ENCODE measurements at regions not wholly inside any gene's neighbourhood (a gene's known extent, or its start where the extent isn't known, plus 50 kb on each side); places are given as distances from the start of the nearest gene placed in this dataset.

DNA sequence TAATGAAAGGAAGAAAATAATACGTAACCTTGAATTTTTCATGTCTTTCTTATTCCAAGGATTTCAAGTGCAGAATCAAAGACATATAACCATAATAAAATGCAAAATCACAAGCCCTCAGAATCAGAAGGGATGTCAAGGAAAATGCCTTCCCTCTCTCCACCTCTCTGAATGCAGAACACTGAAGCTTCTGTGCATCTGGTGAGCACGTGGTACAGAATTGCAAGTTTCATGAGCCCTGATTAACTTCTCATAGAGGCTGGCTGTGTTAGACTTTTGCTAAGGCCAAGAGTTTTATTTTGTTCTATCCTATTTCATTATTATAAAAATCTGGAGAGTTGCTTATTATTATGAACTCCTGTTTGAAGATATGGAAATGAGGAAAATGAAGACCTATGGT is 533.7 kb upstream of the POM121L12 start:
- POLR2A ChIA-PET = no interaction called here
- H3K36me3 Mint-ChIP-seq = no peaks in the 10 kb centered on the region
- Histone ChIP-seq H3K27me3 (ENCODE audit: control insufficient read depth in 2 of 2, insufficient read depth in 2 of 2, low read length in 2 of 2) (no peaks in the 10 kb centered on the region), H3K27ac (ENCODE audit: low read depth, low read length) (no peak overlapping the region), H3K36me3 (ENCODE audit: control insufficient read depth in 2 of 3, insufficient read depth in 3 of 3, low read length in 3 of 3) (no peaks in the 10 kb centered on the region), H3K9me3 (ENCODE audit: control insufficient read depth in 2 of 3, low read length in 3 of 3) (no peaks in the 10 kb centered on the region), H3K4me1 (ENCODE audit: control insufficient read depth in 2 of 2, insufficient read depth in 2 of 2, low read length in 2 of 2) (no peaks in the 10 kb centered on the region), H3K4me3 (ENCODE audit: low read length) (no peak overlapping the region)
- peaks cover 0 to 11% (median 0%) of the 10 kb centered on the region in 11 donors for H3K9me3 Mint-ChIP-seq
- no peak overlapping the region for H3K4me3 Mint-ChIP-seq
- H3K27me3 Mint-ChIP-seq = no peaks in the 10 kb centered on the region
- H3K27ac Mint-ChIP-seq = no peak overlapping the region
- H3K4me1 Mint-ChIP-seq = no peaks in the 10 kb centered on the region
- ATAC-seq (no peak), DNase-seq (no peak)
- CTCF ChIA-PET = no interaction called here
- intact Hi-C loops (cut with micrococcal nuclease) = no loop called here

DNA sequence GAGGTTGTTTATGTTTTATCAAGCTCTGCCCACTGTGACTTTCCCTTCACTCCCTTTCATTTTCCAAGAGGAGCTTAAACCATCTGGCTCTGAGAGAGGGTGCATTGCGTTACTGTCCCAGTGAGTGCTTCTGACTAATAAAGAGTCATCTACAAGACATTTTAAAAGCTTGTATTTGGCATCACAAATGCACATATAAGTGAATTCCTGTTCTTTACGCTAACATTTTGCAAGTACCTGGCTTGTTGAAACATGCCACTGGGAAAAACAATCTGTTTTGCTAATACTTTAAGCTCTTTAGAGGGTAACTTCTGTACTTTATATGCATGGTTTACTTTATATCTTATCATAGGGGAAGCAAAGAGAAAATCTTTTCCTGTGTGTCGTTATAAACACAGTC is 534.6 kb upstream of the POM121L12 start:
- no peaks in the 10 kb centered on the region for H3K9me3 ChIP-seq (ENCODE audit: control insufficient read depth in 2 of 3, low read length in 3 of 3)
- H3K36me3 Mint-ChIP-seq = no peaks in the 10 kb centered on the region
- POLR2A ChIA-PET = no interaction called here
- H3K9me3 Mint-ChIP-seq = peaks cover 0 to 5% (median 0%) of the 10 kb centered on the region in 11 donors
- no peak overlapping the region for H3K4me3 Mint-ChIP-seq
- H3K36me3 ChIP-seq (ENCODE audit: control insufficient read depth in 2 of 3, insufficient read depth in 3 of 3, low read length in 3 of 3) = no peaks in the 10 kb centered on the region
- ATAC-seq (no peak), DNase-seq (no peak)
- no peak overlapping the region for H3K27ac Mint-ChIP-seq
- H3K4me1 ChIP-seq (ENCODE audit: control insufficient read depth in 2 of 2, insufficient read depth in 2 of 2, low read length in 2 of 2) = no peaks in the 10 kb centered on the region
- intact Hi-C loops (cut with micrococcal nuclease) = no loop called here
- CTCF ChIA-PET = no interaction called here
- H3K27me3 ChIP-seq (ENCODE audit: control insufficient read depth in 2 of 2, insufficient read depth in 2 of 2, low read length in 2 of 2) = no peaks in the 10 kb centered on the region
- no peak overlapping the region for H3K4me3 ChIP-seq (ENCODE audit: low read length)
- H3K27ac ChIP-seq (ENCODE audit: low read depth, low read length) = no peak overlapping the region
- no peaks in the 10 kb centered on the region for H3K27me3 Mint-ChIP-seq
- H3K4me1 Mint-ChIP-seq = no peaks in the 10 kb centered on the region

DNA sequence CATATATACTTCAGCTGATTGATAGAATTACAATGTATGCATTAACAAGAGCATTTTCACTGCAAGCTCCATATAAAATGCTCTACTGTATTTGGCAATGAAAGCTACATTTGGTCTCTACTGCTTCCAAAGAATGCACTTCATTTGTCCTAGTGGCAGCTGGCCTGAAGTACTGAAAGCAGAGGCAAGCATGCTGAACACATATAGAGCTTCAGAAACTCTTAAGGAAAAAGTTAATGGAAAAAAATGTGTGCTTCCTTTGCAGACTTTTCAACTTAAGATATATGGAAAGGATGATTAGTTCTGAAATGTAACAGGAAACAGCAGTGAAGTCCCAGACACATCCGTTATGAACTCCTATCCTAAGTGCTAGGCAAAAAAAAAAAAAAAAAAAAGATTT is 537.1 kb upstream of the POM121L12 start:
- Histone ChIP-seq H3K4me3 (ENCODE audit: low read length) (no peak overlapping the region), H3K36me3 (ENCODE audit: control insufficient read depth in 2 of 3, insufficient read depth in 3 of 3, low read length in 3 of 3) (no peaks in the 10 kb centered on the region), H3K4me1 (ENCODE audit: control insufficient read depth in 2 of 2, insufficient read depth in 2 of 2, low read length in 2 of 2) (no peaks in the 10 kb centered on the region), H3K27me3 (ENCODE audit: control insufficient read depth in 2 of 2, insufficient read depth in 2 of 2, low read length in 2 of 2) (no peaks in the 10 kb centered on the region), H3K9me3 (ENCODE audit: control insufficient read depth in 2 of 3, low read length in 3 of 3) (no peaks in the 10 kb centered on the region), H3K27ac (ENCODE audit: low read depth, low read length) (no peak overlapping the region)
- no peaks in the 10 kb centered on the region for H3K4me1 Mint-ChIP-seq
- ChIA-PET POLR2A (no interaction called here), CTCF (no interaction called here)
- intact Hi-C loops (cut with micrococcal nuclease) = no loop called here
- peaks cover 0 to 4% (median 0%) of the 10 kb centered on the region in 11 donors for H3K9me3 Mint-ChIP-seq
- DNase-seq (no peak), ATAC-seq (no peak)
- H3K36me3 Mint-ChIP-seq = no peaks in the 10 kb centered on the region
- no peak overlapping the region for H3K27ac Mint-ChIP-seq
- H3K27me3 Mint-ChIP-seq = no peaks in the 10 kb centered on the region
- H3K4me3 Mint-ChIP-seq = no peak overlapping the region

DNA sequence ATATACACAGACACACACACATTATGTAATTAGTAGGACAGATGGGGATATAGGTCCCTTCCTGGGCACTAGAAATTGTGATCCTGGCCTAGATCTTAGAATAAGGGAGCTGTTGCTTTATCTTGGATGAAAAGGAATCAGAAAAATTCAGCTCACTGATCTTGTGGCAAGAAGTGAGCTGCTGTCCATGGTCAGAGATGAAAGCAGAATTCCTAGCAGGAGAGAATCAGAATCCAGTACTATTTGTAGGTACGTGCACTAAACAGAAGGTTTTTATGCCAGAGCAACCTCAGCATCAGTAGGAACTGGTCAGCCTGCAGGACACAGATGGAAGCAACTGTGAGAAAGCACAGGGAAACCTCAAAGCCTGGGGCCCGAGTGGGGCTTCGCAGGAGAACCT is 549.2 kb upstream of the POM121L12 start:
- POLR2A ChIA-PET = no interaction called here
- Mint-ChIP-seq H3K4me1 (no peaks in the 10 kb centered on the region), H3K9me3 (peaks cover 0 to 19% (median 2%) of the 10 kb centered on the region in 11 donors), H3K27me3 (no peaks in the 10 kb centered on the region), H3K27ac (no peak overlapping the region), H3K36me3 (no peaks in the 10 kb centered on the region), H3K4me3 (no peak overlapping the region)
- Histone ChIP-seq H3K4me1 (ENCODE audit: control insufficient read depth in 2 of 2, insufficient read depth in 2 of 2, low read length in 2 of 2) (no peaks in the 10 kb centered on the region), H3K4me3 (ENCODE audit: low read length) (no peak overlapping the region), H3K9me3 (ENCODE audit: control insufficient read depth in 2 of 3, low read length in 3 of 3) (no peaks in the 10 kb centered on the region), H3K36me3 (ENCODE audit: control insufficient read depth in 2 of 3, insufficient read depth in 3 of 3, low read length in 3 of 3) (no peaks in the 10 kb centered on the region), H3K27me3 (ENCODE audit: control insufficient read depth in 2 of 2, insufficient read depth in 2 of 2, low read length in 2 of 2) (no peaks in the 10 kb centered on the region), H3K27ac (ENCODE audit: low read depth, low read length) (no peak overlapping the region)
- no peak for DNase-seq
- no peak for ATAC-seq
- intact Hi-C loops (cut with micrococcal nuclease) = no loop called here
- CTCF ChIA-PET = no interaction called here

DNA sequence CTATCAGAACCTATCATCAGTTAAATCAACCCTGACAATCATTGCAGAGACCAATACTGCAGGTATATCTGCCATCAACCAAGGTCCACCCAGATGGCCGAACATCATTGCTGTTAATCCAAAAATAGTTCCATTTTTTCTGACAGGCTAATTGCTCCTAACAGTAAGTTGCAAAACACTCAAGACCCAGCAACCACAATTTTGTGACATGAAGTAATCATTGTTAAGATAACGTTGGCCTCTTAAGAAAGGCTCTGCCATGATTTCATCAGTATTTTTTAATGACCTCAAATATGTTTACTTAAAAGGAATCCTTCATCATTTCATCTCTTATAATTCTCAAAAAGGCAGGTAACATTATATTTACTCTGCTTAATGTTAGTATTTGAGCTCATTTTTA is 553.4 kb upstream of the POM121L12 start:
- Histone ChIP-seq H3K4me3 (ENCODE audit: low read length) (no peak overlapping the region), H3K36me3 (ENCODE audit: control insufficient read depth in 2 of 3, insufficient read depth in 3 of 3, low read length in 3 of 3) (no peaks in the 10 kb centered on the region), H3K27me3 (ENCODE audit: control insufficient read depth in 2 of 2, insufficient read depth in 2 of 2, low read length in 2 of 2) (no peaks in the 10 kb centered on the region), H3K9me3 (ENCODE audit: control insufficient read depth in 2 of 3, low read length in 3 of 3) (no peaks in the 10 kb centered on the region), H3K27ac (ENCODE audit: low read depth, low read length) (no peak overlapping the region), H3K4me1 (ENCODE audit: control insufficient read depth in 2 of 2, insufficient read depth in 2 of 2, low read length in 2 of 2) (no peaks in the 10 kb centered on the region)
- Mint-ChIP-seq H3K9me3 (peaks cover 0 to 12% (median 2%) of the 10 kb centered on the region in 11 donors), H3K27ac (no peak overlapping the region), H3K27me3 (no peaks in the 10 kb centered on the region), H3K4me3 (no peak overlapping the region), H3K4me1 (no peaks in the 10 kb centered on the region), H3K36me3 (no peaks in the 10 kb centered on the region)
- ChIA-PET CTCF (no interaction called here), POLR2A (no interaction called here)
- ATAC-seq (no peak), DNase-seq (no peak)
- intact Hi-C loops (cut with micrococcal nuclease) = loop anchor here in 1 of 2 donors (5.0 kb wide), 1 partner anchor 50 kb away; no protein-coding TSS in a partner anchor

DNA sequence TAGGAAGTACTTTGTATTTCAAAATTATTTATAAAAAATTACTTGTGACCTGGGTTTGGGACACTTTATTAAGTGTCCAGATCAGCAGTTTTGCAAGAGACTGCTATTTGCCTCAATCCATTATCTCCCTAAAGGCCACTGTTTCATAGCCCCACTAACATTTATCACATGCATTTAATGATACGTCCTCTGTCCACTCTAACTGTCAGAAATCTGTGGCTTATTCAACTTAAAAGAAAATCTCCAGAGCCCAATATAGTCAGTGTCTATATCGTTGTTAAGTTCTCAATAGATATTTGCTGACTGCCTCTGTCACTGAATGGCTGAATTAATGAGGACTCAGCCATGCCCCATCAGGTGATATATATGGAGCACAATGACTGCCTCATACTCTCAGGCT is 553.9 kb upstream of the POM121L12 start:
- H3K36me3 ChIP-seq (ENCODE audit: control insufficient read depth in 2 of 3, insufficient read depth in 3 of 3, low read length in 3 of 3) = no peaks in the 10 kb centered on the region
- H3K27me3 ChIP-seq (ENCODE audit: control insufficient read depth in 2 of 2, insufficient read depth in 2 of 2, low read length in 2 of 2) = no peaks in the 10 kb centered on the region
- ATAC-seq (no peak), DNase-seq (no peak)
- H3K4me3 ChIP-seq (ENCODE audit: low read length) = no peak overlapping the region
- no peaks in the 10 kb centered on the region for H3K4me1 Mint-ChIP-seq
- H3K27me3 Mint-ChIP-seq = no peaks in the 10 kb centered on the region
- CTCF ChIA-PET = no interaction called here
- no peak overlapping the region for H3K4me3 Mint-ChIP-seq
- no peaks in the 10 kb centered on the region for H3K9me3 ChIP-seq (ENCODE audit: control insufficient read depth in 2 of 3, low read length in 3 of 3)
- no peaks in the 10 kb centered on the region for H3K4me1 ChIP-seq (ENCODE audit: control insufficient read depth in 2 of 2, insufficient read depth in 2 of 2, low read length in 2 of 2)
- H3K9me3 Mint-ChIP-seq = peaks cover 0 to 12% (median 2%) of the 10 kb centered on the region in 11 donors
- intact Hi-C loops (cut with micrococcal nuclease) = loop anchor here in 1 of 2 donors (5.0 kb wide), 1 partner anchor 49 kb away; no protein-coding TSS in a partner anchor
- H3K27ac ChIP-seq (ENCODE audit: low read depth, low read length) = no peak overlapping the region
- POLR2A ChIA-PET = no interaction called here
- no peaks in the 10 kb centered on the region for H3K36me3 Mint-ChIP-seq
- no peak overlapping the region for H3K27ac Mint-ChIP-seq

DNA sequence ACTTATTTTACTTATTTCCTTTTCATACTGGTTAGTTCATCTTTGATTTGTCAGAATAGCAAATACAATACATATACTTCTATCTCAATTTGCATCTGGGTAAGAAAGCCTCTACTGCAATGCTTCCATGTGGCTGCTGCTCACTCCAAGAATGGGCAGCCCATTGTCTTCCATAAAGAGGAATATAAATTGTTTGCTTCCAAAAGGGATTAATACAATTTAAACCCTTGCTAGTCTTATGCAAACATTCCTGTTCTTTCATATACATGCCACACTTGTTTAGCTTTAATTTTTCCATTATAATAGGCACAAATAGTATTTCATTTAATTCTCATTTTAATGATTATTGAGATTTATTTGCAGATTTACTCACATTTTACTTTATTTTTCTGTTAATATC is 555.4 kb upstream of the POM121L12 start:
- ATAC-seq (no peak), DNase-seq (no peak)
- intact Hi-C loops (cut with micrococcal nuclease) = loop anchor here in 1 of 2 donors (5.0 kb wide), 1 partner anchor 48 kb away; no protein-coding TSS in a partner anchor
- Histone ChIP-seq H3K27me3 (ENCODE audit: control insufficient read depth in 2 of 2, insufficient read depth in 2 of 2, low read length in 2 of 2) (no peaks in the 10 kb centered on the region), H3K36me3 (ENCODE audit: control insufficient read depth in 2 of 3, insufficient read depth in 3 of 3, low read length in 3 of 3) (no peaks in the 10 kb centered on the region), H3K4me1 (ENCODE audit: control insufficient read depth in 2 of 2, insufficient read depth in 2 of 2, low read length in 2 of 2) (no peaks in the 10 kb centered on the region), H3K4me3 (ENCODE audit: low read length) (no peak overlapping the region), H3K9me3 (ENCODE audit: control insufficient read depth in 2 of 3, low read length in 3 of 3) (no peaks in the 10 kb centered on the region), H3K27ac (ENCODE audit: low read depth, low read length) (no peak overlapping the region)
- Mint-ChIP-seq H3K4me3 (no peak overlapping the region), H3K4me1 (no peaks in the 10 kb centered on the region), H3K27ac (no peak overlapping the region), H3K36me3 (no peaks in the 10 kb centered on the region), H3K27me3 (no peaks in the 10 kb centered on the region), H3K9me3 (peaks cover 0 to 11% (median 2%) of the 10 kb centered on the region in 11 donors)
- POLR2A ChIA-PET = no interaction called here
- CTCF ChIA-PET = no interaction called here
